SH-SY5Y (cell line): ENCODE measurements at regions not wholly inside any gene's neighbourhood (a gene's known extent, or its start where the extent isn't known, plus 50 kb on each side); places are given as distances from the start of the nearest gene placed in this dataset.
A peak's percentile ranks its signal among the peaks of the same experiment; 100 is the strongest.

ENCODE experiments used
- GATA2 ChIP-seq: IDR thresholded peaks from 2 replicates; pipeline ENCODE4 v1.6.1; 2011; ENCODE audit warnings: mild to moderate bottlenecking, low read depth, low read length
- GATA3 ChIP-seq: IDR thresholded peaks from 2 replicates; pipeline ENCODE4 v1.6.1; 2011; ENCODE audit warnings: low read depth, mild to moderate bottlenecking, low read length, moderate library complexity

- TF ChIP-seq GATA3 (no peak), GATA2 (no peak)
Observed at GRCh38 chr2:8458503-8459459, 223.1 kb upstream of the ID2 start.

- TF ChIP-seq GATA3 (no peak), GATA2 (no peak)
Observed at GRCh38 chr2:8459474-8459873, 222.4 kb upstream of the ID2 start.

- TF ChIP-seq GATA2 (no peak), GATA3 (no peak)
Observed at GRCh38 chr2:8461341-8461740, 220.5 kb upstream of the ID2 start.

GRCh38 chr2:8462280-8462679, 219.6 kb upstream of the ID2 start:
- TF ChIP-seq GATA2 (no peak), GATA3 (no peak)

GRCh38 chr2:8462899-8463648, 218.8 kb upstream of the ID2 start:
- TF ChIP-seq GATA3 (no peak), GATA2 (no peak)

- TF ChIP-seq GATA2 = no peak
- no peak for TF ChIP-seq GATA3
Observed at GRCh38 chr2:8465560-8465959, 216.3 kb upstream of the ID2 start.

- TF ChIP-seq GATA3 = no peak
- no peak for TF ChIP-seq GATA2
Observed at GRCh38 chr2:8469709-8470493, 212.0 kb upstream of the ID2 start.

GRCh38 chr2:8472545-8473323, 209.1 kb upstream of the ID2 start:
- TF ChIP-seq GATA3 = no peak
- no peak for TF ChIP-seq GATA2

GRCh38 chr2:8475349-8476031, 206.4 kb upstream of the ID2 start:
- TF ChIP-seq GATA2 = no peak
- TF ChIP-seq GATA3 = no peak

- TF ChIP-seq GATA3 = no peak
- no peak for TF ChIP-seq GATA2
Observed at GRCh38 chr2:8477552-8478470, 204.0 kb upstream of the ID2 start.

GRCh38 chr2:8478471-8478793, 203.4 kb upstream of the ID2 start:
- no peak for TF ChIP-seq GATA2
- TF ChIP-seq GATA3 = no peak

GRCh38 chr2:8479298-8479697, 202.6 kb upstream of the ID2 start:
- TF ChIP-seq GATA3 (peak; percentile 21; the same call in 1 of the 2 replicates), GATA2 (peak; percentile 90)
